ELR (cell line): ENCODE measurements at regions not wholly inside any gene's neighbourhood (a gene's known extent, or its start where the extent isn't known, plus 50 kb on each side); places are given as distances from the start of the nearest gene placed in this dataset.
"Not testable (repeated sequence)": the region's sequence is repeated elsewhere in the genome, so short reads cannot be mapped to it uniquely, and the experiment has no call there.

Source experiments
- DNase-seq: peaks from one replicate; pipeline ENCODE4 v3.0.0-alpha.2; 2015; ENCODE audit warnings: low read depth

GRCh38 chr1:104309673-104310072 is 560.0 kb downstream of the AMY1C start:
- DNase-seq = no peak

GRCh38 chr1:104315823-104316222 is 566.1 kb downstream of the AMY1C start:
- no peak for DNase-seq

GRCh38 chr1:104322131-104322530 is 572.4 kb downstream of the AMY1C start:
- DNase-seq = no peak

GRCh38 chr1:104329278-104329677 is 579.6 kb downstream of the AMY1C start:
- no peak for DNase-seq

- DNase-seq = no peak
Observed at GRCh38 chr1:104331763-104332162, 582.1 kb downstream of the AMY1C start.

- not testable (repeated sequence) for DNase-seq
Observed at GRCh38 chr1:104337927-104338326, 588.2 kb downstream of the AMY1C start.

GRCh38 chr1:104341944-104342343 is 592.2 kb downstream of the AMY1C start:
- no peak for DNase-seq

- no peak for DNase-seq
Observed at GRCh38 chr1:104348277-104348676, 598.6 kb downstream of the AMY1C start.

GRCh38 chr1:104353580-104353979 is 603.9 kb downstream of the AMY1C start:
- no peak for DNase-seq

GRCh38 chr1:104358086-104358485 is 608.4 kb downstream of the AMY1C start:
- DNase-seq = no peak

- DNase-seq = no peak
Observed at GRCh38 chr1:104358621-104359020, 608.9 kb downstream of the AMY1C start.

GRCh38 chr1:104378414-104378813 is 628.7 kb downstream of the AMY1C start:
- no peak for DNase-seq

GRCh38 chr1:104380003-104380402 is 630.3 kb downstream of the AMY1C start:
- no peak for DNase-seq

- DNase-seq = no peak
Observed at GRCh38 chr1:104387716-104388508, 638.2 kb downstream of the AMY1C start.

- no peak for DNase-seq
Observed at GRCh38 chr1:104392552-104392951, 642.9 kb downstream of the AMY1C start.

GRCh38 chr1:104402178-104402577 is 652.5 kb downstream of the AMY1C start:
- no peak for DNase-seq

GRCh38 chr1:104403883-104404282 is 654.2 kb downstream of the AMY1C start:
- no peak for DNase-seq

GRCh38 chr1:104406728-104407127 is 657.0 kb downstream of the AMY1C start:
- DNase-seq = no peak

GRCh38 chr1:104408268-104408667 is 658.6 kb downstream of the AMY1C start:
- DNase-seq = no peak

- no peak for DNase-seq
Observed at GRCh38 chr1:104435255-104435654, 685.6 kb downstream of the AMY1C start.

- DNase-seq = no peak
Observed at GRCh38 chr1:104440011-104440410, 690.3 kb downstream of the AMY1C start.

- no peak for DNase-seq
Observed at GRCh38 chr1:104456724-104457123, 707.0 kb downstream of the AMY1C start.

GRCh38 chr1:104459886-104460285 is 710.2 kb downstream of the AMY1C start:
- DNase-seq = no peak

GRCh38 chr1:104460880-104461279 is 711.2 kb downstream of the AMY1C start:
- DNase-seq = no peak
